Activated CD4-positive, alpha-beta T cell treated with anti-CD3 and anti-CD28 coated beads, Interleukin-2, amount 50 U/mL, for 24 hours (primary cell): ENCODE measurements at regions not wholly inside any gene's neighbourhood (a gene's known extent, or its start where the extent isn't known, plus 50 kb on each side); places are given as distances from the start of the nearest gene placed in this dataset.

Source experiments
- DNase-seq, 2 donors: peaks; one replicate each; pipeline ENCODE4 v3.0.0-alpha.2; 2020; ENCODE audit warnings: low read depth in 1 of 2, low spot score in 1 of 2

DNA sequence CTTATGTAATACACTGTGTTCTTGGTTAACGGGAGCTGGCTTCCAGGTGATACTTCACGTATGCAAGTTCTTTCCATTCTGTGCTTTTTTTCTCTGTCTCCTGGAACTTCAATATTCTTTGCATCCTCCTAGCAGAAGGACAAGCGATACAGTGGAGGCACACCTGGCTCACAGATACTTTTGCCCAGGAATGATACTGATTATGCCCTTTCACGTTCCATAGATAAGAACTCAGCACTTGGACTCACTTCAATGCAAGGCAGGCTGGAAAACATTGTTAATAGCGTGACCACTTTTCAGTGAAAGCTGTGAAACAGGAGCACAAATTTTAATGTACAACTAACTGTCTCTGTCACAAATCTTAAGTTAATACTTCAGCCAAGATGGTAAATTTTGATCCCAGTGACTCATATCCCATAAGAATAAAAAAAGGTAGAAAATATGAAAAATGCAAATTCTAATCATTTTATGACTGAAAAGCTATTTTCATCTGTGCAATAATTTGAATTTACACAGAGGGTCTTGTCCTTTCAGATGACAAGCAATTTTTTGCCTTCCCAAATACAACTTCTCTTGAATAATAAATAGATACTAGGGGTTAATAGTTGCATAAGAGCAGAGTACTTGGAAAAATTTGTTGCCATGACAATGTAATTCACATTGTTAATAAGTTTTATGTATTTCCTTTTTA is 919.0 kb downstream of the GALC start:
- DNase-seq, result no peak

- no peak for DNase-seq
These were observed 925.4 kb downstream of the GALC start for GRCh38 chr14:87067591-87067990.

DNA sequence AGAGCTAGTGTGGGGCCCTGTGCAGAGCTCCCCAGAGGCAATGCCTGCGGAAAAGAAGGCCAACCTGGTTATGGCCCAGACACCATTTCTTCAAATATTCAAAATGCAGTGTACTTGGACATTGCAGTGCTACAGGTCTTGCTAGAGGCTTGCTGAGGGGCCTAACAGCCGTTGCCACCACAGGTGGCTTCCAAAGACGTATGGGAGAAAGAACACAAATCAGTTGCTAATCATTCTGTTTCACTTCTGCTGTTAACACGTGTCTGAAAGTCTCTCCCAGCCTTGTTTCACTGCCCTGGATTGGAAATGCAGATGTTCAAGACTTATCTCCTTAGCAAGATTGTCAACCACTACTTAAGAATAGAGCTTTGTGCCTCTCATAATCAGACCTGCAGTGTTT is 925.9 kb downstream of the GALC start:
- DNase-seq, result no peak

- no peak for DNase-seq
These were observed 926.7 kb downstream of the GALC start for GRCh38 chr14:87066221-87066817.

DNA sequence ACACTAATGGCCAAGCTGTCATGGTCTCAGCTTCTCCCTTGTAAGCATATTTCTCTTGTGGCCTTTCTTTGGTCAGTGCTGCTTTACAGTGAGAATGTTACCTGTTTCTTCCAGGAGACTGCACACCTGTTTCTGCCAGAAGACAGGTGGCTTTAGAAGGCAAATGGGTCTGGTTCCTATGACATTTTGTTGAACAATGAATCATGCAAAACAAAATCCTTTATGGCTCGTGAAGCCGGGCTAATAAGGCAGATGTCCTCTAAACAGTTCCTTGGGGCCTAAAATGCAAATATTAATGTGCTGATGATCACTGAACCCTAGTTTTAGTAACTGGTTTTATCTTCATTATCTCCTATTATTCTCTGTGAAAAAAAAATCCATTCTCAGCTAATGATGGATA is 927.6 kb downstream of the GALC start:
- no peak for DNase-seq

GRCh38 chr14:87063181-87063580 is 929.8 kb downstream of the GALC start:
- no peak for DNase-seq

DNA sequence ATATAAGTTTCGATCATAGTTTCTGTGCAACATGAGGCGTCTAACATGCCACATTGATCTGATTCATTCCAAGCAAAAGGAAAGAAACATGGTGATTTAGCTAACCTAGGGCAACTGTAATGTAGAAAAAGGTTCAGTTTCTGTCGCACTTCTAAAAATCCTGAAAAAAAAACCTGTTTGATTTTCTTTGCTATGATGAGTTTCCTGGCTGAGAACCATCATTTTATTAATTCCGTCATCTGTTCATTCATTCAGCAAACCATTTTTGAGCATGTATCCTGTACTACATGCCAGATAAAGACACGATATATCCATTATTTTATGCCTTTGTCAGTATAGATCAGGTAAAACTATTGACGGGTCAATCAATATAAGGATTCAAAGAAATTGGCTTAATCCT is 932.6 kb downstream of the GALC start:
- DNase-seq, result no peak

- DNase-seq, result no peak
These were observed 933.7 kb downstream of the GALC start for GRCh38 chr14:87059060-87059839.

- no peak for DNase-seq
These were observed 938.0 kb downstream of the GALC start for GRCh38 chr14:87055007-87055406.

DNA sequence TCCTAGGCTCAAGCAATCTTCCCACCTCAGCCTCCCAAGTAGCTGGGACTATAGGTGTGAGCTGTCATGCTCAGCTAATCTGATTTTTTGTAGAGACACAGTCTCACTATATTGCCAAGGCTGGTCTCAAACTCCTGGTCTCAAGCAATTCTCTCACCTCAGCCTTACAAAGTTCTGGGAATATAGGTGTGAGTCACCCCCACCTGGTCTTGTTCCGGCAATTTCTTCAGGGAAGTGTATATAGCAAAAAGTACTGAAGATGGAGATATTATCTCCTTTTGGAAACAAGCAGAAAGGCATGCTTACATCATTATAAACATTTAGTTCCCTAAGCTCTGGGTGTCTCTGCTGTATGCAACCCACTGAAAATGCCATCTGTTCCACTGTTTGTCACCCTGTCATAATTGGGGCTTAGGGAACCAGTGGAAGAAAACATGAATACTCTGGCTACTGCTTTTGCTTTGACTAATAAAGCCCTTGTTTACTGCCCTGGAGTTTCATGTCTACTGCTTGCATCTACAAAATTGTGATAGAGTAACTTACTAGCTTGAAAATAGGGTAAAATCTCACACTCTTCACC is 940.2 kb downstream of the GALC start:
- DNase-seq, result no peak

GRCh38 chr14:87050421-87050820 is 942.6 kb downstream of the GALC start:
- DNase-seq, result no peak

- no peak for DNase-seq
These were observed 943.0 kb downstream of the GALC start for GRCh38 chr14:87049950-87050349.

DNA sequence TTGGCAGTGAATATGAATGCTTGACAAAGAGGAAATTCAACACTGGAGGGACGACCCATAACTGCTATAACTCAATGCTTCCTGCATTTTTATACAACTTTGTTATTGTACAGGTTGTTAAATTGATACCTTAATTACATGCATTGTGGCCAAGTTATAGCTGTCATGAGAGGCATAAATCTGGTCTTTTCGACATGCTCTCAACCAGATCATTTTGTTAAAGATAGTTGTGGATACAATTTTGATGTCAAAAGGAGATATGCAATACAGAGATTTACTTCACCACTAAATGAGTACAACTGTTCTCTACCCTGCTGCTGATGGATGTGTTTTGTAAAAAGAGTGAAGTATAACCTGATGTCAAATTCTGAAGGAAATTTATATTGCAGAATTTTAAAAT is 946.0 kb downstream of the GALC start:
- DNase-seq, result no peak

- DNase-seq, result no peak
These were observed 947.0 kb downstream of the GALC start for GRCh38 chr14:87045956-87046355.

- DNase-seq, result no peak
These were observed 947.7 kb downstream of the GALC start for GRCh38 chr14:87045246-87045645.

- no peak for DNase-seq
These were observed 948.2 kb downstream of the GALC start for GRCh38 chr14:87044807-87045206.

GRCh38 chr14:87043667-87044200 is 949.2 kb downstream of the GALC start:
- DNase-seq, result no peak

DNA sequence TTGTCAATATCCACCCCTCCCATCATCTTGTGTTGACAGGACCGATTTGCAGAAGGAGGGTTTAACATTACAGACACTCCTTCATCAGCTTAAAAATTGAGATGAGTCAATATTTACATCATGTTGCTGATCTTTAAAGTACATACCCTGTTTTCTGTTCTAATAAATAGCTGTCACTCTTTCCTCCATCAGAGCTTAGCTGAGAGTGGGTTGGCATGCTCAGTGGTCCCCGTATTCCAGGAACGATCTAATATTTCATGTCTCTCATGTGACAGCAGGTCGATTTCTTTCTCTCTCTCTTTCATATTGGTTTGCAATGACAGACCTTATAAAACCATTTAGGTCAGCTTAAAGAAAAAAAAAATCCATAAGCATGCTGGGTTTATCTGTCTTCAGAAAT is 950.6 kb downstream of the GALC start:
- DNase-seq, result no peak

DNA sequence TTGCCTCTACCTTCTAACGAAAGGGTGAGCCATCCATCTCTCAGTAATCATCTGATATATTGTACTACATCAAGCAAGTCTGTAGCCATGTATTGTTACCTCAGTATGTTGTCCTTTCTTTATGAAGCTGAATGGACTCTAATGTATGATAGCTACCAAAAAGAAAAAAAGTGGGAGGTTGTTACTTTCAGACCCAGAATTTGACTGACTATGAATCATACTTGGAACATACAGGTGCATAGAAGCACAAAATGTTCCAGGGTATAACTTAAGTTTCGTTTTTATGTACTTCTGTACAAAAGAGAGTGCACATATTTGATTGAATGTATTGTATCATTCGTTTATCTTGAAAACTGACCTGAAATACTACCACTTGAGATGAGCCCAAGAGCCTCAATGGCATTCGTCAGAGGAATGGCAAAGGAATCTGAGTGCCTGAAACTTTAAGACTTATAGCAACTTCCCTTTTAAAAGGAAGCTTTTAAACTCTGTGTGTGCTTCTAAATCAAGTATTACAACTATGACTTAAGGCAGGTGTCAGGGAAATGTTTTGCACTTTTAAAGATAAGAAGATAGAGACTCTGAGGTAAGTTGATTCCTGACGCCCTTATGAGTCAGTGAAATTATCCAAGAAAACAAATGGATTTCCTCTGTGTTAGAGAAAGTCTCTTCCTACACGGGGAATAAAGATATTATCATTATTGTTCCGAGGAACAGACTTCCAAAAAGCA is 951.5 kb downstream of the GALC start:
- DNase-seq, result no peak

- DNase-seq, result no peak
These were observed 958.3 kb downstream of the GALC start for GRCh38 chr14:87034680-87035079.

- no peak for DNase-seq
These were observed 962.8 kb downstream of the GALC start for GRCh38 chr14:87030197-87030596.
